ENCODE measurements at regions not wholly inside any gene's neighbourhood (a gene's known extent, or its start where the extent isn't known, plus 50 kb on each side); places are given as distances from the start of the nearest gene placed in this dataset.

DNA sequence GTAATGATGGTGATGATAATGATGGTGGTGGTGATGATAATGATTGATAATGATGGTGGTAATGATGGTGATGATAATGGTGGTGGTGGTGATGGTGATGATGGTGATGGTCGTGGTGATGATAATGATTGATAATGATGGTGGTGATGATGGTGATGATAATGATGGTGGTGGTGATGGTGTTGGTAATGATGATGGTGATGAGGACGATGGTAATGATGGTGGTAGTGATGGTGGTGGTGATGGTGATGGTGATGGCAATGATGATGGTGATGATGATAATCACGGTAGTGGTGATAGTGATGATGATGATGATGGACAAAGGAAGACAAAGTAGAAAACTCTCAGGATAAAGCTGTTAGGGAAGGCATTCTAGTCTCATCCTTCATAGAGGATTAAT lies 310.5 kb downstream of the MSX2 start:
- TF ChIP-seq POLR2A (IDR thresholded peaks at IDR 0.05) (no peak), EP300 (IDR thresholded peaks at IDR 0.05) (no peak)
